ENCODE measurements at regions not wholly inside any gene's neighbourhood (a gene's known extent, or its start where the extent isn't known, plus 50 kb on each side); places are given as distances from the start of the nearest gene placed in this dataset.

- no peak overlapping the region for H3K4me2 ChIP-seq
- H3K4me3 ChIP-seq = no peak overlapping the region
- H4K20me1 ChIP-seq (replicated peaks; ENCODE audit: insufficient read depth) = no peaks in the 10 kb centered on the region
- no peaks in the 10 kb centered on the region for H3F3A ChIP-seq (replicated peaks; ENCODE audit: low read depth)
- ATAC-seq (no peak), DNase-seq (ENCODE audit: low spot score) (no peak)
- no peaks in the 10 kb centered on the region for H3K27me3 ChIP-seq (ENCODE audit: insufficient read depth)
- H3K4me1 Mint-ChIP-seq = peaks cover 3% of the 10 kb centered on the region; the same call in 1 of the 3 replicates
- peaks cover 6% of the 10 kb centered on the region; the same call in 1 of the 2 replicates for H3K4me1 ChIP-seq (ENCODE audit: insufficient read depth)
- peaks cover 2% of the 10 kb centered on the region for H3K27me3 Mint-ChIP-seq (ENCODE audit: insufficient read depth, low read depth, poor library complexity)
- H3K4me3 Mint-ChIP-seq = no peak overlapping the region
- no peak for TF ChIP-seq REST (IDR thresholded peaks at IDR 0.05; ENCODE audit: unreplicated experiment)
- TF ChIP-seq NANOG (IDR thresholded peaks at IDR 0.05; ENCODE audit: borderline replicate concordance) = no peak
- no peak for TF ChIP-seq POLR2AphosphoS5 (IDR thresholded peaks at IDR 0.05; ENCODE audit: low read depth)
- no peak for TF ChIP-seq STAT1 (IDR thresholded peaks at IDR 0.05; ENCODE audit: unreplicated experiment)
- TF ChIP-seq ZNF331 (CRISPR knock-in tag; IDR thresholded peaks at IDR 0.05; ENCODE audit: low read depth) = no peak
- no peak for TF ChIP-seq ZNF462 (CRISPR knock-in tag; IDR thresholded peaks at IDR 0.05)
- TF ChIP-seq ZNF114 (CRISPR knock-in tag; IDR thresholded peaks at IDR 0.05) = no peak
- TF ChIP-seq JUNB (IDR thresholded peaks at IDR 0.05; ENCODE audit: unreplicated experiment) = no peak
- no peak for TF ChIP-seq ETS1 (IDR thresholded peaks at IDR 0.05)
- no peak for TF ChIP-seq CTCF (conservative IDR thresholded peaks at IDR 0.05; ENCODE audit: low read depth in 2 of 2)
- TF ChIP-seq CREB1 (CRISPR knock-in tag; IDR thresholded peaks at IDR 0.05; ENCODE audit: low read depth) = no peak
- no peak for TF ChIP-seq EZH2phosphoT487 (IDR thresholded peaks at IDR 0.05; ENCODE audit: unreplicated experiment)
- H3K36me3 Mint-ChIP-seq (ENCODE audit: low read depth) = no peaks in the 10 kb centered on the region
- no peak overlapping the region for H2AFZ ChIP-seq
- H3K9me3 Mint-ChIP-seq = no peaks in the 10 kb centered on the region
- no peaks in the 10 kb centered on the region for H3K79me2 ChIP-seq (replicated peaks; ENCODE audit: insufficient read depth)
- H3K36me3 ChIP-seq (ENCODE audit: insufficient read depth) = no peaks in the 10 kb centered on the region
- no peaks in the 10 kb centered on the region for H3K9me2 ChIP-seq (ENCODE audit: insufficient read depth)
- H3K27ac ChIP-seq (ENCODE audit: low read depth) = no peak overlapping the region
- H3K27ac Mint-ChIP-seq = no peak overlapping the region
These were observed 1079.6 kb downstream of the ADGRL3 start for GRCh38 chr4:62279689-62280088.
